GM12874 (cell line): ENCODE measurements at regions not wholly inside any gene's neighbourhood (a gene's known extent, or its start where the extent isn't known, plus 50 kb on each side); places are given as distances from the start of the nearest gene placed in this dataset.

Source experiments
- TF ChIP-seq, protein P1 (sequence below): IDR thresholded peaks from 2 replicates; pipeline ENCODE4 v1.5.1; 2011; ENCODE audit warnings: low read depth, mild to moderate bottlenecking, control low read depth, low read length, moderate library complexity; ENCODE audit not compliant: insufficient read depth

DNA sequence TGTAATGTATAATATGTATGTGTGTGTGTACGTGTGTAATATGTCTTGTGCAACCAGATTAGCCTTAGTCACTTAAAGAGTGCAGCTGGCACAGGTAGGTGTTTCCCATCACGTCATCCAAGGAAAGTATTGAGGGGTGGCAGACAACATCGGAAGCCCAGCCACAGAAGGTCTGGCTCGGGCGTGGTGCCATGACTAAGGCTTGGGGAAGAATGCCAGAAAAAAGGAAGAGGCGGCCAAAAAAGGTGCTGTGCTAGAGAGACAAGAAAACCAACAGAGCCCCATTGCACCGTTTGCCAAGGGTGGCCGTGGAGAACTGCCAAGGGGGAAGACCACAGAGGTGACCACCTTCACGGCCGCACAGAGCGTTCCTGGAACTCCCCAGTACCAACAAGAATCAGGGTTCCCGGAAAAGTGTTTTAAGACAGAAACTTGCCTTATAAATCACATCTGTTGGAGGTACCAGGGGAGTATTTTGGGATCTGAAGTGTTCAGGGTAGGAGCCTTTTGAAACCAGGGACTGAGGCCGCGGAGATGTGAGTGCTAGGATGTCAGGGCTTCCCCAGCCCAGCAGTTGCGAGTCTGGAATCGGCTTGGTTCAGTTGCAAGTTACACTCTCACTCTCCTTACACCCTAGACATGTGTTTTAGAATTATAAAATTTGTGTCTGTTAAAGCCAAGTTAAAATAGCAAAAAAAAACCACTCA is 131.2 kb upstream of the DYRK2 start:
- TF ChIP-seq, protein P1, sequence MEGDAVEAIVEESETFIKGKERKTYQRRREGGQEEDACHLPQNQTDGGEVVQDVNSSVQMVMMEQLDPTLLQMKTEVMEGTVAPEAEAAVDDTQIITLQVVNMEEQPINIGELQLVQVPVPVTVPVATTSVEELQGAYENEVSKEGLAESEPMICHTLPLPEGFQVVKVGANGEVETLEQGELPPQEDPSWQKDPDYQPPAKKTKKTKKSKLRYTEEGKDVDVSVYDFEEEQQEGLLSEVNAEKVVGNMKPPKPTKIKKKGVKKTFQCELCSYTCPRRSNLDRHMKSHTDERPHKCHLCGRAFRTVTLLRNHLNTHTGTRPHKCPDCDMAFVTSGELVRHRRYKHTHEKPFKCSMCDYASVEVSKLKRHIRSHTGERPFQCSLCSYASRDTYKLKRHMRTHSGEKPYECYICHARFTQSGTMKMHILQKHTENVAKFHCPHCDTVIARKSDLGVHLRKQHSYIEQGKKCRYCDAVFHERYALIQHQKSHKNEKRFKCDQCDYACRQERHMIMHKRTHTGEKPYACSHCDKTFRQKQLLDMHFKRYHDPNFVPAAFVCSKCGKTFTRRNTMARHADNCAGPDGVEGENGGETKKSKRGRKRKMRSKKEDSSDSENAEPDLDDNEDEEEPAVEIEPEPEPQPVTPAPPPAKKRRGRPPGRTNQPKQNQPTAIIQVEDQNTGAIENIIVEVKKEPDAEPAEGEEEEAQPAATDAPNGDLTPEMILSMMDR, result no peak

DNA sequence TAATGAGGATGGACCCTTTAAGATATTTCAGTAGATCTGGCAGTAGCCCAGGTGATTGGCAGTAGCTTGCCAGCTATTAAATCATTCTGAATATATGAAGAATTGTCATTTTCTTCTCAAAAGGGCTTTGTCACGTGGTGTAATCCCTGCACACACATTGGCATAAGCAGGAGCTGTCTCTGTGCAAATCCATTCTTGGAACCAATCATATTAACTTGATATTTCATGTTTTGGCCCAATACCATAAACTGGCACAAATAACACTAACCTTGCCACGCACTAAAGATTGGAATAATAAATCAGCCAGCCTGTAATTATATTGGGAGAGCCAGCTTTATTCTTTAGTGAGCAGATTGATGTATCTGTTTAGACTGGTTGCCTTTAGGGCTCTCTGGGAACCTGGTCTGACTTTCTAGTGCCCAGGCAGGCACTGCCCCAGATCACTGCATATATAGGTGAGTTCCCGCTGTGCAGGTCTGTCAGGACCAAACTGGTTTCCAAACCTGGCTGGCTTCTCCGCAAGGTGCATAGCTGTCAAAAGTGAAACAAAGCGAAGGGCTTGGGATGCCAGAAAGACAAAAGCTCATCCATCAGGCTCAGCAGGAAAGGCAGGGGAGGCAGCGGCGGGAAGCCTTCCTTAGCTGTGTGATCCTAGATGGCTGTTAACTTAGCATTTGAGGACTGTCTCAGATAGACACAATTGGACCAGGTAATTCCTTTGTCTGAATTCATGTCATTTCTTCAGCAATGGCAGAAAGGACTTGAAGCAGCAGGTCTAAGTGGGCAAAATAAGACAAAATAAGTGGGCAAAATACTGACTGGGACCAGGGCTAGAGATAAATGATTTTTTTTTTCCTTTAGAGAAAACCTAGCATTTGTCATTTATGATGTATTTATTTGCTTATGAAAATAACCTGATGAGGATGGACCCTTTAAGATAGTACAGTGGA is 128.8 kb upstream of the DYRK2 start:
- TF ChIP-seq, protein P1, result no peak

DNA sequence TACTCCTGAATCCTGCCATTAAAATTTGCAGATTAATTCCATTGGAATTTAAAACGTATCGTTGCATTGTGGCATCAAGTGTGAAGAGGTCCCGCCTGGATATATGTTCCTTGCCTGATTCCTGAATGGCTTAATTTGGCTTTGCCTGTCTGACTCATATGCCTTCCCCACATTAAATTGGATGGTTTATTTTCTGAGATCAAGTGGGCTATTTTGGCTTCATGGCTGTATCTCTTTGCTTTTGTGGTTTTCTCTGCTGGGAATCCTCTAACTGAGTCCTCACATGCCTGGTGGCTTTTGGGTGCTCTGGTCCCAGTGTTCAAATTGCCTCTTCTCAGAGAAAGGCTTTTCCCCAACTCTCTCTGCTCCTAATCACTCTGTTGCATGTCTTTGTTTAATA is 127.9 kb upstream of the DYRK2 start:
- TF ChIP-seq, protein P1, result no peak

DNA sequence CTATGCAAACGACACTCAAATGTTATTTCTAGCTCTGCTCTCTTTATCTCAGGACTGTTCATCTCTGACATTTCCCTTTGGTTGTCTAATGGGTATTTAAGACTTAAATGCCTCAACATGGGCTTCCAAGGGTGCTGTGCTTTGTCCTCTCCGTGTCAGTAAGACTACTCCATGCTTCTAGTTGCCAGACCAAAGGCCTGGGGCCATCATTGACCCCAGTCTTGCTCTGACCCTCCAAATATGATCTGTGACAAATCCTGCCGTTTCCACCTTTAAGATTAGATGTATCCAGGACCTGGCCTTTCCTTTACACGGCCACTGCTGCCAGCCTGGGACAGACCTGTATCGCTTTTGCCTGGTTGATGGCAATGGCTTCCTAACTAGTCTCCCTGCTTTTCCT is 126.3 kb upstream of the DYRK2 start:
- TF ChIP-seq, protein P1, result no peak

DNA sequence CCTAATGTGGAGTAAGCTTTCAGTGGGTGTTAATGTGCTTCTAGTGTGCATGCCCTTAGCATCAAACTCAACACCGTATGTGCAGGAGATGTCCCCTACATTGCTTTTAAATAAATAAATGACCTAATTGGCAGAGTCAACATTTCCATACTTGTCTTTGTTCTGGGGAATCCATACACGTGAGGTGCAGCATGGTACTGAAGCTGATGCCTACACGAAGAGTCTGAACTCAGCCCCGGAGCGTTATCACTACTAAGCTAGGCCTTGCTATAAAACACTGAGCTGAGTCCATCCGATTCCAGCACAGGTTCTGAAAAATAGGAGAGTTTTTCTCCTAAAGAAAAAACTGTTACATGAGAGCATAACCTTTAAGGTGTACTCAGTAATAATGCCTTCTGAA is 125.0 kb upstream of the DYRK2 start:
- TF ChIP-seq, protein P1, result no peak

DNA sequence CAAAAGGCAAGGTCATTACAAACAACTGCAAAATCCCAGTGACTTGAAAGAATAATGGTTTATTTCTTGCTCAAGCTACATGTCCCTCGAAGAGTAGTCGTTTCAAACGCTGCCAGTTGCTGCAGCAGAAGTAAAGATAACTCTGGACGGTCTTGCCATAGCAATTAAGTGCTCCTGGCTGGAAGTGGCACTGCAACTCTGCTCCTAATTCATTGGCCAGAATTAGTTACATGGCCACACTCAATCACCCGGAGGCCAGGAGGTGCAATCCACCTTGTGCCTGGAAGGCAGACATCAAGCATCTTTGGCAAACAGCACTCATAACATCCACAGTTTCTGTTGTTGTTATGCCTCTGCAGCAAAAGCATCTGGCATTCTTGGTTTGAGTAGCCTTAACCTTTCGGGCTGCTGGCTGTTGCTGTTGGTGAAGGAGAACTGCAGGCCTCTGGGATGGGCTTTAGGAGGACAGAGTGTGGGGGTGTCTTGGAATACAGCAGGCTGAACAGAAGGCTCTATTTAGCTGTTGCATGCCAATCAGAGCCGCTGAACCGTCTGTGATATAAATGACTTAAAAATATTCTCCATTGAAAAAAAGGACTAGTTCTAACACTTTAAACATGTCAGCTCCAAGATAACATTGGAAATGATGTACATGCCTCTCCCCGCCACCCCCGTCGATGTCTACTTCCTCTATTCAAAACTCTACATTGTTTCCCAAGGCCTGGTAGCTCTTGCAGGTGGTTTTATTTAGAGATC is 123.5 kb upstream of the DYRK2 start:
- TF ChIP-seq, protein P1, result no peak

DNA sequence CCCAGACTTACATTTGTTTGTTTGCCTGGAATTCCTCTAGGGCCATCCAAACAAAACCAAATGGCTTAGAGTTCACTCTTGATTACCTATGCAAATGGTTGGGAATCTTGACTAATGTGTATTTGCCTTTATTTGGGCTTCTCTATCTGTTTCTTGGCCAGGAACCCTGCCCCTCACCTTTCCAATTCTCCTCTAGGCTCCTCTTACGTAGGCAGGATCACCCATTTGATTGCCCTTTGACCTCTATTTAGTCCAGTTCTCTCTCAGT is 123.0 kb upstream of the DYRK2 start:
- TF ChIP-seq, protein P1, result no peak
